Liver (tissue), 8 donors: ENCODE measurements at regions not wholly inside any gene's neighbourhood (a gene's known extent, or its start where the extent isn't known, plus 50 kb on each side); places are given as distances from the start of the nearest gene placed in this dataset.

Experiments
- DNase-seq: peaks from one replicate; pipeline ENCODE4 v3.0.0-alpha.2; 2017; ENCODE audit warnings: low spot score
- H3K27ac ChIP-seq, 2 donors: one replicate each; pipeline ENCODE4 v1.7.0; 2013; ENCODE audit warnings: inconsistent platforms in 2 of 2, low read length in 2 of 2, control low read depth in 1 of 2, low read depth in 1 of 2, mild to moderate bottlenecking in 1 of 2
- H3K27me3 ChIP-seq, 4 donors: one replicate each; pipeline versions ENCODE4 v1.6.1 to v1.7.0; 2013; ENCODE audit warnings: low read length in 3 of 4, inconsistent platforms in 1 of 4, mild to moderate bottlenecking in 1 of 4, moderate library complexity in 1 of 4; ENCODE audit not compliant: control insufficient read depth in 4 of 4, insufficient read depth in 4 of 4
- H3K36me3 ChIP-seq, 4 donors: one replicate each; pipeline versions ENCODE4 v1.6.1 to v1.7.0; 2013; ENCODE audit warnings: low read length in 3 of 4, mild to moderate bottlenecking in 3 of 4, low read depth in 1 of 4, moderate library complexity in 1 of 4; ENCODE audit not compliant: control insufficient read depth in 4 of 4, insufficient read depth in 3 of 4
- H3K4me1 ChIP-seq, 4 donors: one replicate each; pipeline versions ENCODE4 v1.6.1 to v1.7.0; 2013; ENCODE audit warnings: low read length in 3 of 4, mild to moderate bottlenecking in 3 of 4, moderate library complexity in 1 of 4; ENCODE audit not compliant: control insufficient read depth in 4 of 4, insufficient read depth in 4 of 4
- H3K4me3 ChIP-seq, 3 donors: one replicate each; pipeline versions ENCODE4 v1.6.1 to v1.7.0; 2013; ENCODE audit warnings: low read length in 3 of 3, control low read depth in 1 of 3, low read depth in 1 of 3, mild to moderate bottlenecking in 1 of 3
- H3K9ac ChIP-seq, 2 donors: one replicate each; pipeline ENCODE4 v1.7.0; 2013; ENCODE audit warnings: low read length in 2 of 2, mild to moderate bottlenecking in 2 of 2, moderate library complexity in 2 of 2, control low read depth in 1 of 2, low read depth in 1 of 2
- H3K9me3 ChIP-seq, 4 donors: one replicate each; pipeline versions ENCODE4 v1.6.1 to v1.7.0; 2013; ENCODE audit warnings: low read length in 3 of 4; ENCODE audit not compliant: control insufficient read depth in 4 of 4
- ATF3 ChIP-seq: IDR thresholded peaks from 2 replicates; pipeline ENCODE4 v1.6.1; 2016; ENCODE audit warnings: antibody characterized with exemption
- CTCF ChIP-seq: fragments of 150-350 bp; IDR thresholded peaks from 2 replicates; pipeline ENCODE4 v1.5.1; 2017; ENCODE audit warnings: improper control_type of control experiment, low read depth, low read length; ENCODE audit not compliant: missing input control
- EGR1 ChIP-seq, 2 donors: IDR thresholded peaks; 2 replicates each; pipeline ENCODE4 v1.6.1; 2016 to 2018; ENCODE audit warnings: antibody characterized with exemption in 2 of 2, low read depth in 2 of 2
- FOXA1 ChIP-seq: IDR thresholded peaks from 2 replicates; pipeline ENCODE4 v1.6.1; 2016; ENCODE audit warnings: antibody characterized with exemption
- FOXA2 ChIP-seq: IDR thresholded peaks from 2 replicates; pipeline ENCODE4 v1.6.1; 2016; ENCODE audit warnings: antibody characterized with exemption
- GABPA ChIP-seq, 2 donors: IDR thresholded peaks in 1 of 2; conservative IDR thresholded peaks in 1 of 2; 2 replicates each; pipeline ENCODE4 v1.6.1; 2016; ENCODE audit warnings: antibody characterized with exemption in 2 of 2, mild to moderate bottlenecking in 1 of 2, moderate library complexity in 1 of 2
- HNF4A ChIP-seq, 2 donors: conservative IDR thresholded peaks; 2 replicates each; pipeline ENCODE4 v1.6.1; 2016; ENCODE audit warnings: antibody characterized with exemption in 2 of 2, mild to moderate bottlenecking in 2 of 2
- HNF4G ChIP-seq: IDR thresholded peaks from 2 replicates; pipeline ENCODE4 v1.6.1; 2016; ENCODE audit warnings: antibody characterized with exemption
- JUND ChIP-seq, 2 donors: IDR thresholded peaks; 2 replicates each; pipeline ENCODE4 v1.6.1; 2016; ENCODE audit warnings: antibody characterized with exemption in 2 of 2
- NR2F2 ChIP-seq: IDR thresholded peaks from 2 replicates; pipeline ENCODE4 v1.6.1; 2016; ENCODE audit warnings: antibody characterized with exemption
- RAD21 ChIP-seq, 2 donors: IDR thresholded peaks; 2 replicates each; pipeline ENCODE4 v1.6.1; 2016; ENCODE audit warnings: antibody characterized with exemption in 2 of 2, mild to moderate bottlenecking in 2 of 2
- REST ChIP-seq: IDR thresholded peaks from 2 replicates; pipeline ENCODE4 v1.6.1; 2016; ENCODE audit warnings: antibody characterized with exemption, mild to moderate bottlenecking
- RXRA ChIP-seq, 2 donors: IDR thresholded peaks; 2 replicates each; pipeline ENCODE4 v1.6.1; 2017 to 2018; ENCODE audit warnings: antibody characterized with exemption in 2 of 2, mild to moderate bottlenecking in 1 of 2
- SP1 ChIP-seq: IDR thresholded peaks from 2 replicates; pipeline ENCODE4 v1.6.1; 2018; ENCODE audit warnings: antibody characterized with exemption, mild to moderate bottlenecking
- TAF1 ChIP-seq: conservative IDR thresholded peaks from 2 replicates; pipeline ENCODE4 v1.6.1; 2016; ENCODE audit warnings: antibody characterized with exemption, mild to moderate bottlenecking
- YY1 ChIP-seq: IDR thresholded peaks from 2 replicates; pipeline ENCODE4 v1.6.1; 2016; ENCODE audit warnings: antibody characterized with exemption, mild to moderate bottlenecking
- ZBTB33 ChIP-seq: IDR thresholded peaks from 2 replicates; pipeline ENCODE4 v1.6.1; 2016; ENCODE audit warnings: antibody characterized with exemption
- WGBS: extraction: QIAGEN DNeasy Blood & Tissue Kit; methylation state at CpG from one replicate; pipeline ENCODE4 v1.1.7; 2013; 5-methylcytosine and 5-hydroxymethylcytosine counted together
- TF ChIP-seq, protein P1 (sequence below): IDR thresholded peaks from 2 replicates; pipeline ENCODE4 v1.6.1; 2016; ENCODE audit warnings: antibody characterized with exemption
- donor health status: healthy.
- donor health status: healthy.
- donor health status: healthy.
- donor health status: healthy.
- donor health status: healthy.

DNA sequence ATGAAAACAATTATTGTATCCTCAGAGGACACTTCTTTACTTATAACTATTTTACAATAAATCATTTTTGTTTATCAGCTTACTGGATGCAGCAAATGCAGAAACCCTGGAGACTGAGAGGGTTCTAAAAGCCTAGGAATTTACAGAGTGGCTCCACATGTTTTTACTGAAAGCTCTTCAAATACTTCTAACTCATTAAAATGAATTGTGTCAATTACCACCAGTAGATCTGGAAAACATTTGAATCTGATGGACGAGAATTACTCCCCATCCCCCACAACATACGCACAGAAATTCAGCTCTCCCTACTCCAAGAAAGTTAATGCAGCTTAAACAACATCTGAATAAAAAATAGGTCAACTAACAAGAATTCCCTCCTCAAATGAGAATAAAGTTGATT is 319.8 kb upstream of the FIGN start:
- WGBS: 66% methylated on average over 2 of the region's 2 CpGs
- Histone ChIP-seq H3K9ac (no peak overlapping the region), H3K4me1 (no peaks in the 10 kb centered on the region), H3K9me3 (no peaks in the 10 kb centered on the region), H3K27me3 (peaks cover 0 to 5% (median 0%) of the 10 kb centered on the region in 4 donors), H3K27ac (no peak overlapping the region), H3K4me3 (no peak overlapping the region), H3K36me3 (no peaks in the 10 kb centered on the region)
- DNase-seq: no peak
- TF ChIP-seq RAD21 (IDR thresholded peaks at IDR 0.05) (no peak), GABPA (IDR thresholded peaks at IDR 0.05 in 1 of 2, conservative IDR thresholded peaks at IDR 0.05 in 1 of 2) (no peak), ATF3 (no peak), EGR1 (IDR thresholded peaks at IDR 0.05; ENCODE audit: low read depth in 2 of 2) (no peak), JUND (IDR thresholded peaks at IDR 0.05) (no peak), TAF1 (no peak), CTCF (no peak), HNF4G (no peak), REST (no peak), NR2F2 (no peak), ZBTB33 (no peak), RXRA (IDR thresholded peaks at IDR 0.05) (no peak), FOXA2 (no peak), SP1 (no peak), FOXA1 (no peak), YY1 (no peak), HNF4A (conservative IDR thresholded peaks at IDR 0.05) (no peak)
- TF ChIP-seq, protein P1, sequence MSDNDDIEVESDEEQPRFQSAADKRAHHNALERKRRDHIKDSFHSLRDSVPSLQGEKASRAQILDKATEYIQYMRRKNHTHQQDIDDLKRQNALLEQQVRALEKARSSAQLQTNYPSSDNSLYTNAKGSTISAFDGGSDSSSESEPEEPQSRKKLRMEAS: no peak
